Hematopoietic multipotent progenitor cell (in vitro differentiated cells): ENCODE measurements at regions not wholly inside any gene's neighbourhood (a gene's known extent, or its start where the extent isn't known, plus 50 kb on each side); places are given as distances from the start of the nearest gene placed in this dataset.

Experiments
- DNase-seq, 3 donors: peaks; one replicate each; pipeline ENCODE4 v3.0.0-alpha.2; 2011 to 2015; ENCODE audit warnings: low read depth in 2 of 3, low spot score in 2 of 3

DNA sequence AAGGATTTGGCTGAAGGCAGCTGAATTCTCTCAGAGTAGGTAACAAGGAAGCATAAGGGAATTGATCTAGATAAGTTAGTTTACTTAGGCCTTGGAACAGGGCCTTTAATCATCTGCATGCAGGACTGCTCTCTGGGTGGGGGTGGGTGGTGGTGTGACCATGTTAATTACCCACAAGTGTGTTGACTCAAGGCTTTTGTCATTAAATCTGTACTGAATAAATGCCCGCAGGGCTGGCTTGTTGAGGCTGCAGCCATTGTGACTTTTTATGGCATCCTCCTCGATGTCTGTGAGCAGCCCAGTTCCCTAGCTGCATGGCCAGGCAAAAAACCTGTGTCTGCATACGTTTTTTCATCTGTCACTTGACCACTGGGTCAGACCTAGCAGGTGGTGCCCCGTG, 63.5 kb upstream of the ASCC3 start:
- no peak for DNase-seq

DNA sequence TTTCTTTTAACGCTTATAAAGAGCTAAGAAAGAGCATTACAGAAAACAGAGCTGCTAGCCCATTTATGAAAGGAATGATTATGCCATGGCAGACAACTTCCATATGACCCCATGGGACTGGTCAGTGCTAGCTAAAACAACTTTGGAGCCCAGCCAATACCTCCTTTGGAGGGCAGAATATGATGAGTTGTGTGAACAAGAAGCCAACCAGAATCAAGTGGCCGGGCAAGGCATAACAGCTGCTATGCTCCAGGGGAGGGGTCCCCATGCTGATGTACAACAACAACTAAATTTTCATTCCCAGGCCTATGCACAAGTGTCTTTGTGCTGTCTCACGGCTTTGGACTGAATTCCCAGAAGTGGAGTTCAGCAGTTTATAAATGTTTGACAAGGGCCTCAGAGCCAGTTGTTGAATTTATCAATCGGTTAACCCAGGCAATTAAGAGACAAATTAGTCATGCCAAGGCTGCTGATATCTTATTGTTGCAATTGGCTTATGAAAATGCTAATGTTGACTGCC, 65.0 kb upstream of the ASCC3 start:
- no peak for DNase-seq

DNA sequence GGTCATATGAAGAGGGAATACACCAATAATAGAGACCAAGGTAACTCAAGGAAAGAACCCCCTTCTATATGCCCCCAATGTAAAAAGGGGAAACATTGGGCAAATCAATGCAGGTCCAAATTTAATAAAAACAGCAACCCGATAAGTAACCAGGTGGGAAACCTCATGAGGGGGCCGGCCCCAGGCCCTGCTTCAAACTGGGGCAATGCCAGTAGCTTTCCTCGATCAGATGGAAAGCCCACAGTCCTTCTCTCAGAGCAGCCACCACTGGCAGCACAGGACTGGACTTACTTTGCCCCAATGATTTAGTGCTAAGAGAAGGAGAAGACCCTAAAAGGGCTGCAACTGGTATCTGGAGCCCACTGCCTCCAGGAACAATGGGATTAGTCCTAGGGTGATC, 65.6 kb upstream of the ASCC3 start:
- DNase-seq: no peak

DNA sequence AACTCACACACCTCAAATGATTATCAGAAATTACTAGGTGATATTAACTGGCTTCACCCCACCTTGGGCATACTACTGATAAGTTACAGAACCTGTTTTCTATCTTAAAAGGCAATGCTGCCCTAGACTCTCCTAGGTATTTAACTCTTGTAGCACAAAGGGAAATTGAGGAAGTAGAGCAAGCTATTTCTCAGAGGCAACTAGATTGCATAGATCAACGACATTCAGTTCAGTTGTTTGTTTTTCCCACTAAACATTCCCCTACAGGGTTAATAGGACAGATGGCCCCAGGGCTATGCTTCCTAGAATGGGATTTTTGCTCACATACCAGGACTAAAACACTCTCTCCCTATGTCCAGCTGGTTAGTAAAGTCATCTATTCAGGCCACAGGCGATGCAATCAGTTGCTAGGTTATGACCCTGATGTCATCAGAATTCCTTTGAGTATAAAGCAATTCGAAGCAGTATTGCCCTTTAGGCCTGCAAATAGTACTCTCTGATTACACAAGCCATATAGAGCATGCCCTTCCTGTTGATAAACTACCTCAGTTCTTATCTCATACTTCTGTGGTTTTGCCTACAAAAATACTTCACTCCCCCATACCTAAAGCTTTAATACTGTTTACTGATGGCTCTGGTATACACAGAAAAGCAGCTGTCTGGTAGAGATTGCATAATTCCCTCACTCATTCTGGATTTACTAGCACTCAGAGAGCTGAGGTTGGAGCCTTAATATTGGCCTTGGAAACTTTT, 67.4 kb upstream of the ASCC3 start:
- DNase-seq: no peak

DNA sequence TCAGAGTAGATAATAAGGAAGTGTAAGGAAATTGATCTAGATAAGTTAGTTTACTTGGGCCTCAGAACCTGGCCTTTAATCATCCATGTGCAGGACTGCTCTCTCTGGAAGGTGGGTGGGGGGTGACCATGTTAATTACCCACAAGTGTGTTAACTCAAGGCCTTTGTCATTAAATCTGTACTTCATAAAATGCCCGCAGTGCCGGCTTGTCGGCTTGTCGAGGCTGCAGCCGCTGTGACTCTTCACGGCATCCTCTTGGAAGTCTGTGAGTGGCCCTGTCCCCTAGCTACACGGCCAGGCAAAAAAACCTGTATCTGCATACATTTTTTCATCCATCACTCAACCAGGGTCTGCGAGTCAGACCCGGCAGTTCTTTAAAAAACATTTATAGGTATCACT, 70.9 kb upstream of the ASCC3 start:
- no peak for DNase-seq

DNA sequence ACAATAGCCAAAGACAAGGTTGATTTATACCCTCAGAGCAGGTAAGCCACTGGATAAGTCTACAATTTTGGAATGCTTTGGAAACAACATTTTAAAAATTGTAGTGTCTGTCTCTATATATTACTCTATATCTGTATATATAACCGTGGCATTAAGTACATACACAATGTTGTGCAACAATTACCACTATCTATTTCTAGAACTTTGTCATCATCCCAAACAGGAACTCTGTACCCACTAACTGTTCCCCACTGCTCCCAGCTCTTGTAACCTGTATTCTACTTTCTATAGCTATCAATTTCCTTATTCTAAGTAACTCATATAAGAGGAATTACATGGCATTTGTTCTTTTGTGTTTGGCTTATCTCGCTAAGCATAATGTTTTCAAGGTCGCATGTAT, 78.2 kb upstream of the ASCC3 start:
- no peak for DNase-seq

DNA sequence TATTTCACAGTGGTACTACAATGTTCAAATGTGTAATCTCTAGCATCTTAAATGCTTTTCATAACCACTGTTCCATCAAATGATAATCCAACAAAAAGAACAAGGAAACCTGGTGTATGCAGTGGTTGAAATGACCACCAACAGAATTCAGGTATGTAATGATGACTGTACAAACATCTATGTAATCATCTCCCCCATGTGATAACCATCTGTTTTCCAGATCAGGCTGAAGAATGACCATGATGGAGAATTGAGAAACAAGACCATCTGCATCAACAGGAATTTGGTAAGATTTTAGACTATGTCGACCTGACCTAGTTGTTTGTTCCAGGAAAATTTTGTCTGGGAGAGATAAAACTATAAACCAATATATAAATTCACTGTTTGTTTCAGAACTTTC, 81.3 kb upstream of the ASCC3 start:
- DNase-seq: no peak

DNA sequence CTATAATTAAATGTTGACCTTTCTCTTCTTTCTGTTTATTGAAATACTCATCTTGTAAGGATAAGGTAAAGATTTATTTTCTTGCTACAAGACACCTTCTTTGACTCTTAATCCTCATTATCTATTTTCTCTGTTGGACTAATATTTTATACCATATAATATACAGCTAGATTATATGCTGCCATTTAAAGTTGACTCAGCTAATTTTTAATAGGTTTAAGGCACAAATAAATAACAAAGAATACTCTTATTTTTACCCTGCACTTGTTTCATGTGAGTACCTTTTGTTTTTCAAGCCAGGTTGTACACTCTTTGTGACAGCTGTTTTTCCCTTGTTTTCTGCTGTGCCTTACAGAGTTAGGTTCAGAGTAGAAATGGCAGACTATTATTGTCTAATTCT, 83.9 kb upstream of the ASCC3 start:
- no peak for DNase-seq

DNA sequence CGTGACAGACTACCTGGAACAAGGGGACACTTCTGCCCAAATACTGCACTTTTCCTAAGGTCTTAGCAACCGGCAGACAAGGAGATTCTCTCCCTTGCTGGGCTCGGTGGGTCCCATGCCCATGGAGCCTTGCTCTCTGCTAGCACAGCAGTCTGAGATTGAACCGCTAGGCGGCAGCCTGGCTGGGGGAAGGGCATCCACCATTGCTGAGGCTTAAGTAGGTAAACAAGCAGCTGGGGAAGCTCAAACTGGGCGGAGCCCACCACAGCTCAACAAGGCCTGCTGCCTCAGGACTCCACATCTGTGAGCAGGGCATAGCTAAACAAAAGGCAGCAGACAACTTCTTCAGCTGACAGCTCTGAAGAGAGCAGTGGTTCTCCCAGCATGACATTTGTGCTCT, 87.8 kb upstream of the ASCC3 start:
- no peak for DNase-seq

DNA sequence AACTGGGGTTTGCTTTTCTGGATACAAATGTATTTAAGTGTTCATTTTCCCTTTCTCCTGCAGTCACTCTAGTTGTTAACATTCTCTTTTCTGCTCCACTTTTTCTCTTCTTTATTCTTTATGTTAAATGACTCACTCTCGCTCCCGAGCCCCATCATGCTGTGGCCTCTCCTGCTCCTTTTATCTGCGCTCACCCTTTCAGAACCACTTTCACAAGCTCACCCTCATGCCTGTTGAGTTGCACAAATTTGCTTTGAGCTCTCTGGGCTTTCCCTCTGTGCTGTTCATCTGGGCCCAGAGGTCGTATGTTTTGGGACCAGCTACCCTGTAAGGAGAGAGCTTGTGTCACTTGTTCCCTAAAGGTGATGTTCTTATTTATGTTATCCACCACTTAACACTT, 98.1 kb upstream of the ASCC3 start:
- no peak for DNase-seq

DNA sequence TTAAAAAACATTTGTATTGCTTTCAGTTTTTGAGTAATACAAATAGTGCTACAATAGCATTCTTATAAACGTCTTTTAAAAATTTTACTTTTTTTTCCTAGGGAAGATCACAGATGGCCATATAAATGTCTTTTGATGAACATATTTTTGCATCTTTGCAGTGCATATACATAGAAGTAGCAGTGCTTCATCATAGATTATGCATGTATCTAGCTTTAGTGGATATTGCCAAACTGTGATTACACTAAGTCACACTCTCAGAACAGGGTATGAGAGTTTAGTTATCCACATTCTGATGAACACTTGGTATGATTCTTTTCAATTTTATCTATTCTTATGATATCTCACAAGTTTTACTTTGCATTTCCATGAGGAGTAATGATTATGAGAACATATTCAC, 99.8 kb upstream of the ASCC3 start:
- no peak for DNase-seq

DNA sequence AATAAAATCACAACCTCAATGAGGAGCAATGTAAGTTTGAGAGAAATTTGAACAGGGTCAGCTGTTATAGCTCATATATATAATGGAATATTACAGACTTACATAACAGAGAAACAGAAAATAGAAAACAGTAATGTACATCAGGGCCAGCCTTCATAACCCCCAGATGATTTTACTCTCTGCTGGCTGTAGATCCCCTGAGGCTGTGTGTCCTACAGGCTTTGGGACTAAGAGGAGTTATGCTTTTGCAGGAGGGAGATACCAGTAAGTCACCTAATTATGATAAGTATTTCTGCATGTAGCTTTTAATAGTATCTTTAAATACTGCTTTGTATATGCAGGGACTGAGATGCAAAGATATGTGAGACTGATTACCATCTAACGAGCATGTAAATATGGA, 105.8 kb upstream of the ASCC3 start:
- no peak for DNase-seq

DNA sequence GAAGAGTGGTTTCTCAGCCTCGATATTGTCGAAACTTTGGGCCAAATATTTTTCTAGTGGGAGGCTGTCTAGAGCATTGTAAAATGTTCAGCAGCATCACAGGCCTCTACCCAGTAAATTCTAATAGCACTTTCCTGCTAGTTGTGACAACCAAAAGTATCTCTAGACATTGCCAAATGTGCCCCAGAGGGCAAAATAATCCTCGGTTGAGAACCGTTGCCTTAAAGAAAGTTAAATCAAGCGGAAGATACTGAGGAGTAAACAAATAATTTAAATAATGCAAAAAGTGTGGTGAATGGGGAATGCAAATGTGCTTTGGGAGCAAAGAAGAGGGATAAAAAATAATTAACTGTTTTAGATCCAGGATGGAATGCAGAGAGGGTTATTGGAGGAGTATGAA, 106.4 kb upstream of the ASCC3 start:
- DNase-seq: no peak

DNA sequence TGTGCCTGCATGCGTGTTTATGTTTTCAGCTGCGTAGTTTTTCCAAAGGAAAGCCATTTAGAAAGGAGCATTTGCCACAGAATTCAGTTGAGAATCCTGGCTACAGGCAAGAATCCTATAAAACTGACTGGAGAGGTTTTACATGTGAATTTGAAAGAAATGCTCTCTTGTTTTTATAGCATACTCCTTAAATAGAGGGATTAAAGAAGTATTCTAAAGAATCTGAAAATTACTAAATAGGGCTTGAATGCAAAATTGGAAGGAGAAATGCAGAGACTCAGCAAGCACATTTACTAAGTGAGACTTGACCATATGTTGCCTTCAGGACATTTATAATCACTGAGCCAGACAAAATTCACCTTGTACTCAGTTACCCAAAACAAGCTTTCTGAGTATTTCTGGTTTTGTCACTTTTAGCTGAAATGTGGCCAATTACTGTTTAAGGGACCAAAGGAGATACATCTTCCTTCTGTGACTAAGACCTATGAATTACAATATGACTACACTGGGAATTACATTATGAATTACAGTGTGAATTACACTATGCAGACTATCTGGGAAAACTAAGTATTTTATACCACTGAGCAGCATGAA, 107.4 kb upstream of the ASCC3 start:
- DNase-seq: no peak

DNA sequence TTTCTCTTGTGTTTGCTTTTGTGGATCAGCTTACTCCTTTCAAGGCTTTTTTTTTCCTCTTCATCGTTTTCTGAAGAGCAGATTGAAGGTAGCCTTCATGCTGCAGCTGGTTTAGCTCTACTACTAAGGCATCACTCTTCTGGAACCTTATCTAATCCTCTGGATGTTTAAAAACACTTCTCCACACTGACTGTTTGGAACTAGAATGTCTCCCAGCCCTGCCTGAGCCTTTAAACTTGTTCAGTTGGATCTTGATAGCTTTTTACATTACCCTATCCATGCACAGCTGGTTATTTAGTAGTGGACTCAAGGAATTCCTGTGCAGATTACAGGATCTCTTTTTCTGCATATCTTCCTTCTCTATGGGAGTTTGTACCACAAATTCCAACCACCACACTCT, 108.9 kb upstream of the ASCC3 start:
- no peak for DNase-seq

DNA sequence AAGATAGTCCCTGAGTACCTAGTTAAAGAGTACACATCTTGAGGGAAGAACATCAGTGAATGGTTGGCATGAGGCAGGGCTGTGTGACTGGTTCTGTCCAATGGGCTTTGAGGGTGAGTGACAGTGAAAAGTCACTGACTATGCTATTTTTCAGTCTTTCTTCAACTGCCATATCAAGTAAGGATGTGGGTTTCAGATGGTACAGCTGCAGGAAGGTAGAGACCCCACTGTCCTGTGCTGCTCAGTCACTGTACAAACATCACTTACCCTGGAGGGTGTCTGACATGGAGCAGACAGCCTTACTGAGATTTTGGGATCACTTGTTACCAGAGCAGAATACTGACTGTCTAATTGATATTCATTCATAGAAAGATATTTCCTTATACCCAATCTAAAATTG, 115.3 kb upstream of the ASCC3 start:
- no peak for DNase-seq

DNA sequence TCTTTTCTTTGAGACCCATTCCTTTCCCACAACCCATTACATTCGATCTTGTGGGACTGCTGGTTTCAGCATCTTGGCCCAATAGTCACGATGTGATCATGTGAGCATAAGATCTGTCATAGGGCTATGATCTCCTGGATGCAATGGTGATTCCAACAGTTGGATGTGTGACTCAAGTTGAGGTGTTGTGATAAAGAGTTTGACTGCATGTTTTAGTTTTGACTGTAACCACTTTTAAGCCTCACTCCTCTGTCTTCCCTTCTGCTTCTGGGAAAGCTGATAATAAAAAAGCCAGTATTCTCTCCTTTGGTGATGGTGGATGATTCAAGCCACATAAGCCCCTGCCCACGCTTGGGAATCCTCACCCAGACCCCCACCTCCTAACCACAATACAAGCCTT, 117.0 kb upstream of the ASCC3 start:
- DNase-seq: no peak

DNA sequence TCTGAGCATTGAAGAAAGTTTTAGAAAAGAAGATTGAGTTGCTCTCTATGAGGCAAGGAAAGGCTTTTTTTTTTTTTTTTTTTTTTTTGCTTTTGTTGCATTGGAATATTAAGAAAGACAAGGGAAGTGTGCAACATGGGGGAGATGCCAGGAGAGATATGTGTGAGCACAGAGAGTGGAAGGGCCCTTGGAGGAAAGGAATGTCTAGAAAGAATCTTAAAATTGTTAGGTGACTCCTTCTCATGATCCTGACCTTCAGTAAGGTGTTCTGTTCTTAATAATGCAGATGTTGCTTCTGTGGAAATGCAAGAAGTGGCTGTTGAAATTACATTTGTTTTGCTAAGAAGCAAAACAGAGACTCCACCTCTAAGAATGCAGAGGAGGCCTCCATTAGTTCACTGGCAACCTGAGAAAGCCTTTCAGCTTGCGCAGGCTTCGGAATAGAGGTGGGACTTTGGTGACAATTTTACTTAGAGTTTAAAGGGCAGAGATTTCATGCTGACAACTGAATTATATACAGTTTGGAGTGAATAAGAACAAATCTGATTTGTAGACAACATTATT, 118.0 kb upstream of the ASCC3 start:
- DNase-seq: no peak

DNA sequence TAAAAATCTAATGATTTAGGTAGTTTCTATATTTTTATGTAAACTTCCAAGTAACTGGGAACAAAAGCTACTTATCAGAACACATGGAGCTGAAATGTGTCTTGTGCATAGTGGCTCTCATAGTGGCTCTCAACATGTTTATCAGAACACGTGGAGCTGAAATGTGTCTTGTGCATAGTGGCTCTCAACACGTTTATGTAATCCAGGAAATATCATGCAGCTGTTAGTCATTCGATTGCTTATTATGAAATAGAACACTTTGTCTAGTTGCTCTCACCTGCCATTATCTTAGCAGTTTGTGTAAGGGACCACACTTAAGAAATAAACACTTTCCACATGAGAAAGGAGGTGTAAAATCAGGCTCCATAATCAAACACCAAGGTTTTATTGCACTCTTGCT, 119.2 kb upstream of the ASCC3 start:
- DNase-seq: no peak

DNA sequence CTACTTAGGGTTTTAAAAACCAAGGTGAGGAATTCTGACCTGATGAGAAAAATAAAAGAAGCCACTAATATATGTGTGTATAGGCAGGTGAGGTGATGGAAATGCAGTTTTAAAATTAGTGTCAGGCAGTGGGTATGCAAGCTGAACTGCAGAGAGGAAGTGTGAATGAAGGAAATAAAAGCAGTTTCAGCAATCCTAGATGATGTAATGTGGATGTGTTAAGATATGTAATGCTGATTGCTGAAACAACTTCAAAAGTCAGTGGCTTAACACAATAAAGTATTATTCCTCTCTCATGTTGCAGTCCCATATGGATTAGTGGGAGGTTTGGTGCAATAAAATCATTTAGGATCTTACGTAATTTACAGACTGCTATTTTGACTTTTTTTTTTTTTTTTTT, 119.9 kb upstream of the ASCC3 start:
- no peak for DNase-seq

DNA sequence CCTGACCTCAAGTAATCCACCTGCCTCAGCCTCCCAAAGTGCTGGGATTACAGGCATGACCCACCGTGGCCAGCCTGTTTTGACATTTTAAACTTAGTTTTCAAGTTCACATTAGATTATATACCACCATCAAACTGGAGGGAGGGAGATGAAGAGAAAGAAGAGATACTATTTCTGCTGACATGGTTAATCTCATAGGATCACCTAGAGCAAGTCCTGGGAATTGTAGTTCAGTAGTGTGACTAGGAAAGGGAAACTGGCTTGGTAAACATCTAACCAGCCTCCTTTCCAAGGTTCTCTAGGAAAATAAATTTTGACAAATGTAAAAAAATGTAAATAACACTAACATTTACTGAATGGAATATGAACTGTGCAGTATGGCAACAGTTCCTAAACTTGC, 120.5 kb upstream of the ASCC3 start:
- no peak for DNase-seq

DNA sequence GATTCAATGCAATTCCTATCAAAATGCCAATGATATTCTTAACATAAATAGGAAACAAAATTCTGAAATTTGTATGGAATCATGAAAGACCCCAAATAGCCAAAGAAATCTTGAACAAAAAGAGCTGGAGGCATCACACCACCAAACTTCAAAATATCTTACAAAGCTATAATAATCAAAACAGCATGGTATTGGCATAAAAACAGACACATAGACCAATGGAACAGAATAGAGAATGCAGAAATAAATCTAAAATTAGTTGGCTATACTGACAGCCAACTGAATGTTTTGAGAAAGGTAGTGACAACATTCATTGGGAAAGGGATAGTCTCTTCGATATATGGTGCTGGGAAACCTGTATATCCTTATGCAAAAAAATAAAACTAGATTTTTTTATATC, 121.9 kb upstream of the ASCC3 start:
- DNase-seq: no peak
